Osteoblast (primary cell): ENCODE measurements at regions not wholly inside any gene's neighbourhood (a gene's known extent, or its start where the extent isn't known, plus 50 kb on each side); places are given as distances from the start of the nearest gene placed in this dataset.
A peak's percentile ranks its signal among the peaks of the same experiment; 100 is the strongest.

Source experiments
- DNase-seq: peaks from one replicate; pipeline ENCODE4 v3.0.0; 2011; ENCODE audit warnings: low spot score, mixed read lengths; ENCODE audit not compliant: insufficient read length; ENCODE audit errors: missing footprints
- H2AFZ ChIP-seq: 2 replicates; pipeline ENCODE4 v1.6.0; 2011; ENCODE audit warnings: mild to moderate bottlenecking, low read length
- H3K27ac ChIP-seq: 2 replicates; pipeline ENCODE4 v1.5.1; 2011; ENCODE audit warnings: mild to moderate bottlenecking, low read depth, low read length, moderate library complexity
- H3K27me3 ChIP-seq: 2 replicates; pipeline ENCODE4 v1.6.0; 2012; ENCODE audit warnings: mild to moderate bottlenecking, control low read depth, inconsistent platforms, low read length, moderate library complexity; ENCODE audit not compliant: insufficient read depth
- H3K36me3 ChIP-seq: 2 replicates; pipeline ENCODE4 v1.5.1; 2011; ENCODE audit warnings: mild to moderate bottlenecking, low read length, control low read depth, moderate library complexity; ENCODE audit not compliant: insufficient read depth
- H3K4me1 ChIP-seq: 2 replicates; pipeline ENCODE4 v1.5.1; 2011; ENCODE audit warnings: mild to moderate bottlenecking, low read length, control low read depth, moderate library complexity; ENCODE audit not compliant: insufficient read depth
- H3K4me2 ChIP-seq: 2 replicates; pipeline ENCODE4 v1.6.0; 2011; ENCODE audit warnings: mild to moderate bottlenecking, low read length; ENCODE audit not compliant: insufficient read depth
- H3K4me3 ChIP-seq: fragments of 200-600 bp; sonication (generic); 3 replicates; pipeline ENCODE4 v1.5.1; 2012; ENCODE audit warnings: mild to moderate bottlenecking, low read length, inconsistent platforms; ENCODE audit not compliant: insufficient read depth
- H3K79me2 ChIP-seq: 2 replicates; pipeline ENCODE4 v1.6.0; 2012; ENCODE audit warnings: mild to moderate bottlenecking, low read length, control low read depth, inconsistent platforms; ENCODE audit not compliant: insufficient read depth
- H3K9me3 ChIP-seq: 2 replicates; pipeline ENCODE4 v1.5.1; 2011; ENCODE audit warnings: low read depth, low read length, control low read depth
- H4K20me1 ChIP-seq: 2 replicates; pipeline ENCODE4 v1.6.0; 2012; ENCODE audit warnings: mild to moderate bottlenecking, low read length, control low read depth; ENCODE audit not compliant: insufficient read depth
- TF ChIP-seq, protein P1 (sequence below): IDR thresholded peaks from 2 replicates; pipeline ENCODE4 v1.5.1; 2011; ENCODE audit warnings: mild to moderate bottlenecking, low read depth, low read length, moderate library complexity; ENCODE audit errors: extremely low read depth

DNA sequence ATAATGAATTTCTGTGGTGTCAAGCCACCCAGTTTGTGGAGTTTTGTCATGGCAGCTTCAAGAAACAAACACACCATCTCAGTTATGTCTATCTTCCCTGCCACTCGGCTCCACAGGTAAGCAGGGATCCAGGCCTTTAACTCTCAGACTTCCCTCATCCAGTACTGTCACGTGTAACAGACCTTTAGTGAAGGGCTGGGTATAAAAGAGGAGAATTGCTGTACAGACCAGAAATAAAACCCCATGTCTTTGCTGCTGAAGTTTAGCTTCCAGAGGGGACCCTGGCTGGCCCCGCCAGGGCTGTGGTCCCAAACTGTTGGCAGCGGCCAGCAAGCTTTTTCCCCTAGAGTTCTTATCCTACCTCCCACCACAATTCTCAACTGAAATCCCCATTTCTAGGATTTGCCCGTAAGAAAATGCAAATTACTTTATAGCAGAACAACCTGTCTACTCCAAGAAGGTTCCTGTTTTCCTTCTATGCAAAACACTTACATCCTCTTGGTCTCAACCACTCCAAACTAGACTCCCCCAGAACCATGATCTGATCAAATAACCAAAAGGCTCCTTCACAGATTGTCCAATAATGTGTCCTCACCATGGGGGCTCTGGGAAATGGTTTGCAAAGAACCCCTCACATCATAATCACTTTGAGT, 438.0 kb upstream of the ID2 start:
- no peaks in the 10 kb centered on the region for H3K9me3 ChIP-seq
- H3K4me1 ChIP-seq: peaks cover 12% of the 10 kb centered on the region
- H3K4me3 ChIP-seq: no peak overlapping the region
- no peak overlapping the region for H3K4me2 ChIP-seq
- DNase-seq: no peak
- no peaks in the 10 kb centered on the region for H4K20me1 ChIP-seq
- no peaks in the 10 kb centered on the region for H3K27me3 ChIP-seq
- H3K36me3 ChIP-seq: no peaks in the 10 kb centered on the region
- TF ChIP-seq, protein P1, sequence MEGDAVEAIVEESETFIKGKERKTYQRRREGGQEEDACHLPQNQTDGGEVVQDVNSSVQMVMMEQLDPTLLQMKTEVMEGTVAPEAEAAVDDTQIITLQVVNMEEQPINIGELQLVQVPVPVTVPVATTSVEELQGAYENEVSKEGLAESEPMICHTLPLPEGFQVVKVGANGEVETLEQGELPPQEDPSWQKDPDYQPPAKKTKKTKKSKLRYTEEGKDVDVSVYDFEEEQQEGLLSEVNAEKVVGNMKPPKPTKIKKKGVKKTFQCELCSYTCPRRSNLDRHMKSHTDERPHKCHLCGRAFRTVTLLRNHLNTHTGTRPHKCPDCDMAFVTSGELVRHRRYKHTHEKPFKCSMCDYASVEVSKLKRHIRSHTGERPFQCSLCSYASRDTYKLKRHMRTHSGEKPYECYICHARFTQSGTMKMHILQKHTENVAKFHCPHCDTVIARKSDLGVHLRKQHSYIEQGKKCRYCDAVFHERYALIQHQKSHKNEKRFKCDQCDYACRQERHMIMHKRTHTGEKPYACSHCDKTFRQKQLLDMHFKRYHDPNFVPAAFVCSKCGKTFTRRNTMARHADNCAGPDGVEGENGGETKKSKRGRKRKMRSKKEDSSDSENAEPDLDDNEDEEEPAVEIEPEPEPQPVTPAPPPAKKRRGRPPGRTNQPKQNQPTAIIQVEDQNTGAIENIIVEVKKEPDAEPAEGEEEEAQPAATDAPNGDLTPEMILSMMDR: no peak
- H3K79me2 ChIP-seq: no peaks in the 10 kb centered on the region
- no peak overlapping the region for H2AFZ ChIP-seq
- H3K27ac ChIP-seq: no peak overlapping the region

- TF ChIP-seq, protein P1: no peak
- no peak overlapping the region for H3K27ac ChIP-seq
- H3K4me2 ChIP-seq: no peak overlapping the region
- no peaks in the 10 kb centered on the region for H3K9me3 ChIP-seq
- H3K27me3 ChIP-seq: no peaks in the 10 kb centered on the region
- H4K20me1 ChIP-seq: no peaks in the 10 kb centered on the region
- H3K79me2 ChIP-seq: no peaks in the 10 kb centered on the region
- H3K4me3 ChIP-seq: no peak overlapping the region
- H3K36me3 ChIP-seq: no peaks in the 10 kb centered on the region
- no peak overlapping the region for H2AFZ ChIP-seq
- no peak for DNase-seq
- peaks cover 16% of the 10 kb centered on the region for H3K4me1 ChIP-seq
Measured at GRCh38 chr2:8244639-8245038, 437.2 kb upstream of the ID2 start.

GRCh38 chr2:8246137-8246536, 435.7 kb upstream of the ID2 start:
- H3K4me2 ChIP-seq: no peak overlapping the region
- no peaks in the 10 kb centered on the region for H4K20me1 ChIP-seq
- H3K79me2 ChIP-seq: no peaks in the 10 kb centered on the region
- no peak overlapping the region for H3K4me3 ChIP-seq
- H2AFZ ChIP-seq: no peak overlapping the region
- H3K27ac ChIP-seq: no peak overlapping the region
- no peaks in the 10 kb centered on the region for H3K9me3 ChIP-seq
- peaks cover 16% of the 10 kb centered on the region for H3K4me1 ChIP-seq
- TF ChIP-seq, protein P1: no peak
- H3K36me3 ChIP-seq: no peaks in the 10 kb centered on the region
- DNase-seq: no peak
- no peaks in the 10 kb centered on the region for H3K27me3 ChIP-seq

DNA sequence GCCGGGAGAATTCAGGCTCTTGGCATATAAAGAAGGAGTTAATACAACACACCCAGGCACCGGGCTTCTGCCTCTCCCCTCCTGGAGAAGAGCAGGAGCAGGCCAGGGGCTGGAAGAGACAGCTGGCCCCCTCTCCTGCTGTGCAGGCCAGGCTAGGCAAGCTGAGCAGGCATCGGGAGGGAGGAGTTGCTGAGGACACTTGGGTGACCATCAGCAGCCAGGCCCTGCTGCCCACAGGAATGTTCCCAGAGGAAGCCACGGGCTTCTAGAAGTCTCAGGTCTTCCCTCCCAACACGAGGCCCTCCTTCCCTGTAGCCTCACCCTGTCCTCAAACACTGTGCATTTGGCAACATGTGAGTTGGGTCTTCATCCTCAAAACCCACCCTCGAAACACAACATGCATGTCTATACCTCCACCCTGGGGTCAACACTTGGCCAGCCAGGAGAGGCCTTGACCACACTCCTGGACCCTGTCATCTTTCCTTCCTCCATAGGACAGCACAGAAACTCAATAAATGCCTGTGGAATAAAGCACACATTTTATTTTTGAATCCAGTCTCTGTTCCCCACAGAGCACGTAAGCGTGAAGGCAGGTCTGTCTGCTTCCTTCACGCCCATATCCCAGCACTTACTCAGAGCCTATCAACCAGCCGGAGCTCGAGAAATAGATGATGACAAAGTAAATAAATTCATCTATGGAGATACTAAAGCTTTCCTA, 433.8 kb upstream of the ID2 start:
- Histone ChIP-seq H4K20me1 (no peaks in the 10 kb centered on the region), H3K27me3 (no peaks in the 10 kb centered on the region), H3K4me1 (peaks cover 16% of the 10 kb centered on the region), H3K27ac (peak overlapping the region; percentile 37), H3K36me3 (no peaks in the 10 kb centered on the region), H2AFZ (peak overlapping the region; percentile 72), H3K9me3 (no peaks in the 10 kb centered on the region), H3K79me2 (no peaks in the 10 kb centered on the region), H3K4me3 (peak overlapping the region; percentile 38), H3K4me2 (peak overlapping the region; percentile 60)
- no peak for DNase-seq
- TF ChIP-seq, protein P1: no peak
